GM23338 (cell line): ENCODE measurements at regions not wholly inside any gene's neighbourhood (a gene's known extent, or its start where the extent isn't known, plus 50 kb on each side); places are given as distances from the start of the nearest gene placed in this dataset.

Experiments
- CREB1 ChIP-seq: fragments of 250-450 bp; sonication (Bioruptor Pico); IDR thresholded peaks from 2 replicates; pipeline ENCODE4 v1.5.0; 2020; ENCODE audit warnings: low read depth, mild to moderate bottlenecking, moderate library complexity
- ETS1 ChIP-seq: IDR thresholded peaks from 2 replicates; pipeline ENCODE4 v1.6.1; 2016; ENCODE audit warnings: antibody characterized with exemption
- EZH2 ChIP-seq: fragments of 200-600 bp; sonication (generic); IDR thresholded peaks from one replicate; pipeline ENCODE4 v1.8.0; 2017; ENCODE audit warnings: antibody characterized with exemption, mild to moderate bottlenecking, low read depth; ENCODE audit not compliant: unreplicated experiment
- EZH2phosphoT487 ChIP-seq: fragments of 200-600 bp; sonication (generic); IDR thresholded peaks from one replicate; pipeline ENCODE4 v1.8.1; 2018; ENCODE audit warnings: antibody characterized with exemption; ENCODE audit not compliant: unreplicated experiment
- JUNB ChIP-seq: IDR thresholded peaks from one replicate; pipeline ENCODE4 v1.6.1; 2016; ENCODE audit warnings: antibody characterized with exemption; ENCODE audit not compliant: unreplicated experiment
- NANOG ChIP-seq: IDR thresholded peaks from 2 replicates; pipeline ENCODE4 v1.6.1; 2016; ENCODE audit warnings: antibody characterized with exemption, borderline replicate concordance
- POLR2AphosphoS5 ChIP-seq: IDR thresholded peaks from 2 replicates; pipeline ENCODE4 v1.6.1; 2016; ENCODE audit warnings: antibody characterized with exemption, low read depth
- ZNF114 ChIP-seq: fragments of 250-450 bp; sonication (Bioruptor Pico); IDR thresholded peaks from 2 replicates; pipeline ENCODE4 v1.5.0; 2020; ENCODE audit warnings: mild to moderate bottlenecking, moderate library complexity
- TF ChIP-seq, protein P1 (sequence below), 2 experiments: fragments of 200-600 bp in 1 of 2; sonication (generic) in 1 of 2; conservative IDR thresholded peaks; 2 replicates each; pipeline versions ENCODE4 v1.5.1 to v1.6.1; 2016 to 2017; ENCODE audit warnings: antibody characterized with exemption in 2 of 2, low read depth in 2 of 2, mild to moderate bottlenecking in 2 of 2, moderate library complexity in 1 of 2
- TF ChIP-seq, protein P2 (sequence below): IDR thresholded peaks from one replicate; pipeline ENCODE4 v1.6.1; 2018; ENCODE audit warnings: antibody characterized with exemption; ENCODE audit not compliant: unreplicated experiment

- TF ChIP-seq EZH2 (no peak), NANOG (no peak), JUNB (no peak), POLR2AphosphoS5 (no peak), ZNF114 (CRISPR knock-in tag) (no peak), EZH2phosphoT487 (no peak), CREB1 (CRISPR knock-in tag) (no peak), ETS1 (no peak)
- TF ChIP-seq, protein P1, sequence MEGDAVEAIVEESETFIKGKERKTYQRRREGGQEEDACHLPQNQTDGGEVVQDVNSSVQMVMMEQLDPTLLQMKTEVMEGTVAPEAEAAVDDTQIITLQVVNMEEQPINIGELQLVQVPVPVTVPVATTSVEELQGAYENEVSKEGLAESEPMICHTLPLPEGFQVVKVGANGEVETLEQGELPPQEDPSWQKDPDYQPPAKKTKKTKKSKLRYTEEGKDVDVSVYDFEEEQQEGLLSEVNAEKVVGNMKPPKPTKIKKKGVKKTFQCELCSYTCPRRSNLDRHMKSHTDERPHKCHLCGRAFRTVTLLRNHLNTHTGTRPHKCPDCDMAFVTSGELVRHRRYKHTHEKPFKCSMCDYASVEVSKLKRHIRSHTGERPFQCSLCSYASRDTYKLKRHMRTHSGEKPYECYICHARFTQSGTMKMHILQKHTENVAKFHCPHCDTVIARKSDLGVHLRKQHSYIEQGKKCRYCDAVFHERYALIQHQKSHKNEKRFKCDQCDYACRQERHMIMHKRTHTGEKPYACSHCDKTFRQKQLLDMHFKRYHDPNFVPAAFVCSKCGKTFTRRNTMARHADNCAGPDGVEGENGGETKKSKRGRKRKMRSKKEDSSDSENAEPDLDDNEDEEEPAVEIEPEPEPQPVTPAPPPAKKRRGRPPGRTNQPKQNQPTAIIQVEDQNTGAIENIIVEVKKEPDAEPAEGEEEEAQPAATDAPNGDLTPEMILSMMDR (conservative IDR thresholded peaks at IDR 0.05; ENCODE audit: low read depth in 2 of 2): no peak
- TF ChIP-seq, protein P2, sequence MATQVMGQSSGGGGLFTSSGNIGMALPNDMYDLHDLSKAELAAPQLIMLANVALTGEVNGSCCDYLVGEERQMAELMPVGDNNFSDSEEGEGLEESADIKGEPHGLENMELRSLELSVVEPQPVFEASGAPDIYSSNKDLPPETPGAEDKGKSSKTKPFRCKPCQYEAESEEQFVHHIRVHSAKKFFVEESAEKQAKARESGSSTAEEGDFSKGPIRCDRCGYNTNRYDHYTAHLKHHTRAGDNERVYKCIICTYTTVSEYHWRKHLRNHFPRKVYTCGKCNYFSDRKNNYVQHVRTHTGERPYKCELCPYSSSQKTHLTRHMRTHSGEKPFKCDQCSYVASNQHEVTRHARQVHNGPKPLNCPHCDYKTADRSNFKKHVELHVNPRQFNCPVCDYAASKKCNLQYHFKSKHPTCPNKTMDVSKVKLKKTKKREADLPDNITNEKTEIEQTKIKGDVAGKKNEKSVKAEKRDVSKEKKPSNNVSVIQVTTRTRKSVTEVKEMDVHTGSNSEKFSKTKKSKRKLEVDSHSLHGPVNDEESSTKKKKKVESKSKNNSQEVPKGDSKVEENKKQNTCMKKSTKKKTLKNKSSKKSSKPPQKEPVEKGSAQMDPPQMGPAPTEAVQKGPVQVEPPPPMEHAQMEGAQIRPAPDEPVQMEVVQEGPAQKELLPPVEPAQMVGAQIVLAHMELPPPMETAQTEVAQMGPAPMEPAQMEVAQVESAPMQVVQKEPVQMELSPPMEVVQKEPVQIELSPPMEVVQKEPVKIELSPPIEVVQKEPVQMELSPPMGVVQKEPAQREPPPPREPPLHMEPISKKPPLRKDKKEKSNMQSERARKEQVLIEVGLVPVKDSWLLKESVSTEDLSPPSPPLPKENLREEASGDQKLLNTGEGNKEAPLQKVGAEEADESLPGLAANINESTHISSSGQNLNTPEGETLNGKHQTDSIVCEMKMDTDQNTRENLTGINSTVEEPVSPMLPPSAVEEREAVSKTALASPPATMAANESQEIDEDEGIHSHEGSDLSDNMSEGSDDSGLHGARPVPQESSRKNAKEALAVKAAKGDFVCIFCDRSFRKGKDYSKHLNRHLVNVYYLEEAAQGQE: no peak
Observed at GRCh38 chrX:7480721-7481120, 332.8 kb upstream of the PUDP start.
